Immature natural killer cell (primary cell): ENCODE measurements at regions not wholly inside any gene's neighbourhood (a gene's known extent, or its start where the extent isn't known, plus 50 kb on each side); places are given as distances from the start of the nearest gene placed in this dataset.
"Not testable (repeated sequence)": the region's sequence is repeated elsewhere in the genome, so short reads cannot be mapped to it uniquely, and the experiment has no call there.

Experiments used
- DNase-seq, 3 donors: peaks; one replicate each; pipeline ENCODE4 v3.0.0; 2022; ENCODE audit warnings: mixed read lengths in 1 of 3
- H3K27ac Mint-ChIP-seq, 6 donors: one replicate each; pipeline ENCODE4 v1.8.0; 2020; ENCODE audit warnings: mixed read lengths in 6 of 6, mild to moderate bottlenecking in 5 of 6, inconsistent platforms in 4 of 6, moderate library complexity in 3 of 6
- H3K27me3 Mint-ChIP-seq, 3 donors: one replicate each; pipeline ENCODE4 v1.8.0; 2020 to 2021; ENCODE audit warnings: low read depth in 3 of 3, mild to moderate bottlenecking in 3 of 3, mixed read lengths in 3 of 3, moderate library complexity in 3 of 3, inconsistent platforms in 1 of 3
- H3K36me3 Mint-ChIP-seq, 3 donors: one replicate each; pipeline ENCODE4 v1.8.0; 2020; ENCODE audit warnings: mixed read lengths in 3 of 3, inconsistent platforms in 2 of 3, mild to moderate bottlenecking in 2 of 3
- H3K4me1 Mint-ChIP-seq, 2 donors: one replicate each; pipeline ENCODE4 v1.8.0; 2020; ENCODE audit warnings: inconsistent platforms in 2 of 2, mild to moderate bottlenecking in 2 of 2, mixed read lengths in 2 of 2, moderate library complexity in 1 of 2
- H3K4me3 Mint-ChIP-seq, 5 donors: one replicate each; pipeline ENCODE4 v1.8.0; 2020; ENCODE audit warnings: mild to moderate bottlenecking in 5 of 5, mixed read lengths in 5 of 5, inconsistent platforms in 3 of 5, moderate library complexity in 3 of 5
- H3K9me3 Mint-ChIP-seq, 6 donors: one replicate each; pipeline ENCODE4 v1.8.0; 2020; ENCODE audit warnings: mild to moderate bottlenecking in 6 of 6, mixed read lengths in 6 of 6, inconsistent platforms in 4 of 6, moderate library complexity in 3 of 6

DNA sequence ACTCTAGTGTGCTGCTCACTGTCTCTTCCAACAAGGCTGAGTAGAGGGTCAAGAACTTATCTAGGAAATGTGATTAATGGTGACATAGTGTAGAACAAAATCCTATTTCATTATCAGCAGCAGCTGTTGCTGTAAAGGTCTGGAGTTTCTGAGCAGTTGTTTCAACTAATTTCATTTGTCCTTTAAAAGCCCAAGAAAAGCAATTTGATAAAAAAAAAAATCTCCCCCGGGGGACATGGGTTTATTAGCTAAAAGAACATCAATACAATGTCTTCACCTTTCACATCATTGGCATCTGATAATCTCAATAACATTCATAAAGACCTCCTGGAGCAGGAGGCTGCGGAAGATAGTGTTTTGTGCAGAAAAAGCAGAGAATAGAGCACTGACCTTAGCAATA is 468.1 kb downstream of the KCTD16 start:
- DNase-seq: no peak
- Mint-ChIP-seq H3K36me3 (peaks cover 0 to 3% (median 0%) of the 10 kb centered on the region in 3 donors), H3K27me3 (peaks cover 0 to 2% (median 0%) of the 10 kb centered on the region in 3 donors), H3K4me1 (no peaks in the 10 kb centered on the region), H3K9me3 (peaks cover 5 to 32% (median 19%) of the 10 kb centered on the region in 6 donors), H3K27ac (no peak overlapping the region), H3K4me3 (no peak overlapping the region)

DNA sequence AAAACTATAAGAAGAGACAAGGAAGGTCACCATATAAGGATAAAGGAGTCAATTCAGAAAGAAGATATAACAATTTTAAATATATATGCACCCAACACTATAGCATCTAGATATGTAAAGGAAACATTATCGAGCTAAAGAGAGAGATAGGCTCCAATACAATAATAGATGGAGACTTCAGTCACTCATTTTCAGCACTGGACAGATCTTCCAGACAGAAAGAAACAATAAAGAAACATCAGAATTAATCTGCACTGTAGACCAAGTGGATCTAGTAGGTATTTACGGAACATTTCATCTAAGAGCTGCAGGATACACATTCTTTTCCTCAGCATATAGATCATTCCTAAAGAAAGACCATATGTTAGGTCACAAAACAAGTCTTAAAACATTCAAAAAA is 463.5 kb downstream of the KCTD16 start:
- Mint-ChIP-seq H3K4me1 (no peaks in the 10 kb centered on the region), H3K27ac (no peak overlapping the region), H3K36me3 (peaks cover 0 to 3% (median 0%) of the 10 kb centered on the region in 3 donors), H3K4me3 (no peak overlapping the region), H3K9me3 (peaks cover 20 to 65% (median 37%) of the 10 kb centered on the region in 6 donors), H3K27me3 (peaks cover 0 to 2% (median 0%) of the 10 kb centered on the region in 3 donors)
- DNase-seq: no peak

DNA sequence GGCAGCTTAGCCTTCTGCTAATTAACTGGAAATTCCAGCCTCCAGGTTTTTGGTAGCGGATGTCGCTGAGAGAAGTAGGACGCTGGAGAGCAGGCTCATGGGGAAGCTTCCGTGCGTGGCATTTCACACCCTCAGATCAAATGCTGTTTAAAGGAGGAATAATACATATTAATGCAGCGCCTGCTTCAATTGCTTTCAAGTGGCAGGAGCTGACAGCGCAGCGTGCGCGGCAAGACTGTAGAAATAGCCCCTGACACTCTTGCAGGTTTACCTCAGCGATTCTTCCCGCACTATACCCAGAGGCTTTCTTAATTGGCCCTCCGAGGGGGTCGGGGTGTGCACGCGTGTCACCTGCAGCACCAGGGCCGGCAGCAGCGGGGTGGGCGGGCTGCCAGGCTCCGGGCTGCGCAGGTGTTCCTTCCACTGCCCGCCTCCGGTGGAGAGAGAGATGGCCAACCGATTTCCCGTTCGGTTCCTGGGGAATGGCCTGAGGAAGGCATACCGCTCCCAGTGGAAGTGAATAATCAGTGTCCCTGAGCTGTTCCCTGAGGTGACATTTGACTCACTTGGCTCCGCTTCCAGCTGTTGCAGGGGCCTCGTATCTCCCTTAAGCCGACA is 427.9 kb downstream of the KCTD16 start:
- H3K4me1 Mint-ChIP-seq: no peaks in the 10 kb centered on the region

DNA sequence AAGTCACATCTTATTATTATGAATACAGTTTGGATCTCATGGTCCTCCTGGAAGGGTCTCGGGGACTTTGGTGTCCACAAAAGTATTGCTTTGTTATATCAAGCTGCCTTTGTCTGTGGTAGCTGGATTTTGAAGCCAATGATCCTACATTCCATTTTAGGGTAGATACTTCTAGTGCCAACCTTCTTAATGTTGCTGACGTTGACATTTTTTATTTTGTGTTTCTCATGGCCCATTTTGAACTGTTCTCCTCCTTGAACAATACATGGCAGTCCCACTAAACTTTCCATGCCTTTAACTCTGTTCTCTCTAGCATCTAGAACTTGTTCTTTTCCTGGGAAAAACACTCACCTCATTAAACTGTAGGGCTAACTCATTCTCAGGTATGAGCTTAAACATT is 425.8 kb downstream of the KCTD16 start:
- Mint-ChIP-seq H3K36me3 (peaks cover 0 to 3% (median 0%) of the 10 kb centered on the region in 3 donors), H3K4me1 (no peaks in the 10 kb centered on the region), H3K27ac (no peak overlapping the region), H3K9me3 (peaks cover 4 to 50% (median 15%) of the 10 kb centered on the region in 6 donors), H3K4me3 (no peak overlapping the region), H3K27me3 (peaks cover 0 to 2% (median 0%) of the 10 kb centered on the region in 3 donors)
- DNase-seq: no peak

More for the DNA sequence above, 427.9 kb downstream of the KCTD16 start:
- H3K36me3 Mint-ChIP-seq: peaks cover 0 to 3% (median 0%) of the 10 kb centered on the region in 3 donors
- no peak overlapping the region for H3K27ac Mint-ChIP-seq
- H3K9me3 Mint-ChIP-seq: peaks cover 2 to 39% (median 10%) of the 10 kb centered on the region in 6 donors
- DNase-seq: no peak
- peaks cover 0 to 1% (median 0%) of the 10 kb centered on the region in 3 donors for H3K27me3 Mint-ChIP-seq
- no peak overlapping the region for H3K4me3 Mint-ChIP-seq

DNA sequence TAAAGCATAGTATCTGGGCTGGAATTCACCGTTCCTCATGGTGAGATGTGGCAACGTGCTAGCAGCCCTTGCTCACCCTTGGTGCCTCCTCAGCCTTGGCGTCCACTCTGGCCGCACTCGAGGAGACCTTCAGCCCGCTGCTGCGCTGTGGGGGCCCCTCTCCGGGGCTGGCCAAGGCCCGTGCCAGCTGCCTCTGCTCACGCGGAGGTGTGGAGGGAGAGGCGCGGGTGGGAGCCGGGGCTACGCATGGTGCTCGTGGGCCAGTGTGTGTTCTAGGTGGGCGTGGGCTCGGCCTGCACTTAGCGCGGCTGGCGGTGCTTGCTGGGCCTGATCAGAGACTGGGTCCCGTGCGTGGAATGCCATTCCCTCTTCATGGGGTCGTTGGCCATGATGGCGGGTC is 424.2 kb downstream of the KCTD16 start:
- Mint-ChIP-seq H3K27ac (no peak overlapping the region), H3K36me3 (peaks cover 0 to 3% (median 0%) of the 10 kb centered on the region in 3 donors), H3K9me3 (peaks cover 4 to 37% (median 17%) of the 10 kb centered on the region in 6 donors), H3K4me3 (no peak overlapping the region), H3K27me3 (peaks cover 0 to 2% (median 0%) of the 10 kb centered on the region in 3 donors), H3K4me1 (no peaks in the 10 kb centered on the region)
- no peak for DNase-seq

DNA sequence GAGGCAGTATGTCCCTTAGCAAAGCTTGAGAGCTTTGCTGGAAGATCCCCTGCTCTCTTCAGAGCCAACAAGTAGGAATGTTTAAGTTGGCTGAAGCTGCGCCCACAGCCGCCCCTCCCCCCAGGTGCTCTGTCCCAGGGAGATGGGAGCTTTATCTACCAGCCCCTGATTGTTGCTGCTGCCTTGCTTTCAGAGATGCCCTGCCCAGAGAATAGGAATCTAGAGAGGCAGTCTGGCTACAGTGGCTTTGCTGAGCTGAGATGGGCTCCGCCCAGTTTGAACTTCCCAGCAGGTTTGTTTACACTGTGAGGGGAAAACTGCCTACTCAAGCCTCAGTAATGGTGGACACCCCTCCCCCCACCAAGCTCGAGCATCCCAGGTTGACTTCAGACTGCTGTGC is 423.6 kb downstream of the KCTD16 start:
- H3K9me3 Mint-ChIP-seq: peaks cover 5 to 32% (median 13%) of the 10 kb centered on the region in 6 donors
- not testable (repeated sequence) for H3K4me3 Mint-ChIP-seq, H3K27me3 Mint-ChIP-seq, H3K4me1 Mint-ChIP-seq, DNase-seq, H3K36me3 Mint-ChIP-seq, H3K27ac Mint-ChIP-seq

DNA sequence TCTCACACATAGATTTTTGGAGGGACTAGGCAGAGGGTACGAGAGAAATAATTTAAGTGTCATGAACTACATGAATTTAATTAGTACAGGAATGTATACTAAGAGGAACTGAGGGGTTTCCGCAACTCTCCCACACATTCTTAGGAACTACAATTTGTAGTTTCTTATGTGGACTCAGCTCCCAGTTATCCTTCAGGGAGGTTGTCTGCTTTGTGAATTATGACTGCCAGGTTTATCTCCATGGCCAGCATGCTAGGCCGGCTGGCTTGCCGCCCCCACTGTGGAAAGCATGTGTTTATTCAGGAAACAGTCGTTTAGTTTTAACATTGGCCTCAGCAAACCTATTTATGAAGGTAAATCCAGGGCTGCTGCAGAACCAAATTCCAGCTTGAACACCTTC is 415.0 kb downstream of the KCTD16 start:
- H3K4me3 Mint-ChIP-seq: no peak overlapping the region
- no peaks in the 10 kb centered on the region for H3K27me3 Mint-ChIP-seq
- no peak for DNase-seq
- H3K27ac Mint-ChIP-seq: no peak overlapping the region
- no peaks in the 10 kb centered on the region for H3K36me3 Mint-ChIP-seq
- peaks cover 0 to 8% (median 5%) of the 10 kb centered on the region in 6 donors for H3K9me3 Mint-ChIP-seq
- no peaks in the 10 kb centered on the region for H3K4me1 Mint-ChIP-seq

DNA sequence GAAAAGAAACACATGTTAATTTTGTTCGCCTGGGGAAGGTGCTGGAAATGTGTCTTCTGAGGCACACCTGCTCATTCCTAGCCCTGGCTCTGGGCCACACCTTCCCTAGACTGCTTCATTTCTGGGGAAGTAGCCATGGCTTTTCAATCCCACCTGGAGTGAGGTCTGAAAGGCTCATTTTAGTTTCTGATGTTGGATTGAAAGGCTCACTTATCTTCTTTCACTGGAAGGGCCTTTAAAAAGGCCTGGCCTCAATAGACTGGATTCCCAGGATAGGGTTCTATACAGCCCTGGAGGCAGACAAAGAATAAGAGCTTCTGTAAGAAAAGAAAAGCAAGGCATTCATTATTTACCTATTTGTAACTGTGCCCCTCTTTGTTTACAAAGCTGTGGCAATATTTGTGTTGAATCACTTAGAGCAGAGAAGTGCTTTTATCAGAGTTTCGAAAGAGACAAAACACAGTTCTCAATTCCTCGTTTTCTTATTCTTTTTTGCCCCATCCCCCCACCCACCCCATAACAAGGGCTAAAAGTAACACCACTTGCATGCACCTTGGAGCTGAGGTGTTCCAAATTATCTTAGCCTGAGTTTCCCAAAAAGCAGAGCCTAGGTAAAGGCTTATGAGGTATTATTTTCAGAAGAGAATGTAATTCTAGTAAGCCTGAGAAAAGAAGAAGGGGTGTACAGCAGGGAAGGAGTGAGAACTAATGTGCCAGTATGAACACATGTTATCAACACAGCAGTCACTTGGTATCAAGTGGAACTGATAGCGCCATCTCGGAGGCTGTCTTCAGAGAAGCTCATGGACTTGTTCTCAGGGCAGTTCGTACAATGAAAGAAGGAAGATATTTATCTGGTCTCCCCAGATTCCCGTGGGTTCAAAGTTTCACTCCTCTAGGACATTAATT is 413.1 kb downstream of the KCTD16 start:
- Mint-ChIP-seq H3K4me3 (no peak overlapping the region), H3K27me3 (no peaks in the 10 kb centered on the region), H3K9me3 (peaks cover 0 to 9% (median 6%) of the 10 kb centered on the region in 6 donors), H3K4me1 (no peaks in the 10 kb centered on the region), H3K36me3 (no peaks in the 10 kb centered on the region), H3K27ac (no peak overlapping the region)
- no peak for DNase-seq

DNA sequence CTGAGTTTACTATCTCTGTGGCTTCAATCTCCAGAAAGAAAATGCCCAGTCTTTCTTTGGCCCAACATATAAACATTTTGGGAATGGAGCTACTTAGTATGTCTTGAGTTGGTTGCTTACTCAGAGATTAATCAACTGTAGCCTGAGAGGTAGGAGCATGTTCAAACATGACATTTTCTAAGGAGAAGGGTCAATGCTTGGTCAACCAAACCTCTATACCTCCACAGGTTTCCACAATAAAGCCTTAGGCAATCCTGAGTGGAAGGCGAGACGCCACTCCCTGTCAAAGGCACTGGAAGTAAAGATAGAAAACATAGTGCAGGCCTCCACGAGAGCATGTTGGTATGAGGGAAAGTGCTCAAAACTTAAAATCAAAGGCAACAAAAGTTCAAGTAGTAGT is 411.4 kb downstream of the KCTD16 start:
- Mint-ChIP-seq H3K4me1 (no peaks in the 10 kb centered on the region), H3K36me3 (no peaks in the 10 kb centered on the region), H3K27me3 (no peaks in the 10 kb centered on the region), H3K4me3 (no peak overlapping the region), H3K9me3 (peaks cover 0 to 10% (median 5%) of the 10 kb centered on the region in 6 donors), H3K27ac (no peak overlapping the region)
- DNase-seq: no peak

DNA sequence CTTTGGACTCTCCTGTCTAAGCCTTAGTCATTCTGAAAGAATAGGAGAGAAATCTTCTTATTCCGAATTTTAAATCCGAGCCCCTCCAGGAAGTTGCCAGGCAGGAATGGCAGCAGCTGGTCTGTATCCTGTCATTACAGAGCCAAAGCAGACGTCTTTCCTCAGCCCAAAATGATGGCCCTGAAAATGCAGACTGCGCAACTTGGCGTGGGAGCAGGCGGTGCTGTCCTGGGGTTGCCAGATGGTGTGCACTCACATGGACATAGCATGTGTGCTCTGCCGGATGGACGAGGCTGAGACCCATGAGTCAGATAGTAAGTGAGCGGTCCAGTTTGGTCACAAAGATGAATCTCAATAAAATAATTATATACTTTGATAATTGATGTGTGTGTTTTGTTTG is 410.4 kb downstream of the KCTD16 start:
- H3K27me3 Mint-ChIP-seq: no peaks in the 10 kb centered on the region
- no peaks in the 10 kb centered on the region for H3K4me1 Mint-ChIP-seq
- DNase-seq: no peak
- H3K36me3 Mint-ChIP-seq: no peaks in the 10 kb centered on the region
- H3K27ac Mint-ChIP-seq: no peak overlapping the region
- H3K9me3 Mint-ChIP-seq: peaks cover 0 to 10% (median 4%) of the 10 kb centered on the region in 6 donors
- no peak overlapping the region for H3K4me3 Mint-ChIP-seq

DNA sequence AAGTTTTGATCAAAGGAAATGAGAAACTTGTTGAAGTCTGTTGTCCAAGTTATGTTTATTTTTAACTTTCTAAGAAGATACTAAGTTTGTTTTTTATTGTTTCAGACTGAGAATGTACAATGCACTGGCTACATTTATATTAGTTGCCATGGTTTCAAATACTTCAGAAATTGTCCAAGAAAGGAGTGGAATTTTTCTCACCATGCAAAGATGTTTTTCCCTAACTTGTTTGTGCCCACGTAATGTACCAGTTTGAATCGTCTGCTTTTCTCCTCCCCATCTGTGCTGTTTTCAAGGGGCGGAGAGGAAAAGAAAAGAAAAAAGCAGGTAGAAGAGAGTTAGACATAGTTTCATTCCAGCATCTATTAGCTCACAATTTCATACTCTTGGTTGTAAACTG is 407.0 kb downstream of the KCTD16 start:
- Mint-ChIP-seq H3K9me3 (peaks cover 0 to 25% (median 7%) of the 10 kb centered on the region in 6 donors), H3K4me3 (no peak overlapping the region), H3K27me3 (no peaks in the 10 kb centered on the region), H3K27ac (no peak overlapping the region), H3K4me1 (no peaks in the 10 kb centered on the region), H3K36me3 (no peaks in the 10 kb centered on the region)
- no peak for DNase-seq

DNA sequence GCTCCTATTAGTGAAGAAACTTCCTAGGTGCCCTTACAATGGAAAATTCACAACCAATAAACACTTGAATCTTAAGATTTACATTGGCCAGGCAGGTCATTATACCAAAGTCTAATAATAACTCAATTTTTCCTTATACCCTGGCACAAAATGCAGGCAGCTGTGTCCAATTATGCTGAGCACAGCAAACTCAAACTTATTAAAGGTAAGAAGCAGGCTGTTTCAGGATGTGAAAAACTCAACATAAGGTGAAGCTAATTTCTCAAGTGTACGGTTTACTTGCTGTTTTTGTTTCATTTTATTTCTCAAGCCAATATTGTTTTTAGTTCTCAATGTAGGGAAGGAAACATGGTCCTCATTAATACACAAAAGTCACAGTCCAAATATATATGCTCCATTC is 405.1 kb downstream of the KCTD16 start:
- Mint-ChIP-seq H3K27ac (no peak overlapping the region), H3K36me3 (no peaks in the 10 kb centered on the region), H3K4me1 (no peaks in the 10 kb centered on the region), H3K27me3 (no peaks in the 10 kb centered on the region), H3K9me3 (peaks cover 2 to 27% (median 8%) of the 10 kb centered on the region in 6 donors), H3K4me3 (no peak overlapping the region)
- DNase-seq: no peak

DNA sequence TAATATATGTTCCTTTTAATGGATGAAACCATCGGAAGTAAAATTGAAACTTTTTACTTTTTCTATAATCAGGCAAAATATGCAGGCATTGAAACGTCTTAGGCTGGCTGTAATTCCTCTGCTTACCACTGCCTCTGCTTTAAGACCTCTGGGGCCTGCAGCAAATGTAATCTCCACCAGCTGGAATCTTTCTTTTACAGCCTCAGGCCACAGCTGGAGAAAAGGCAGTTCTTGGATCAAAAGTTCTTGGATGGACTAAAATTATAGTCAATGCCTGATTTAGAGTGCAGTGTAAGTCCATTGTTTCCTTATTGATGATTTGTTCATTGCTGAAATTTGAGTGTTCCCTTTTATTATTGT is 396.7 kb downstream of the KCTD16 start:
- peaks cover 6 to 43% (median 24%) of the 10 kb centered on the region in 6 donors for H3K9me3 Mint-ChIP-seq
- DNase-seq: no peak
- no peak overlapping the region for H3K27ac Mint-ChIP-seq
- H3K4me1 Mint-ChIP-seq: no peaks in the 10 kb centered on the region
- H3K27me3 Mint-ChIP-seq: peaks cover 0 to 1% (median 0%) of the 10 kb centered on the region in 3 donors
- H3K4me3 Mint-ChIP-seq: no peak overlapping the region
- H3K36me3 Mint-ChIP-seq: peaks cover 0 to 3% (median 0%) of the 10 kb centered on the region in 3 donors

DNA sequence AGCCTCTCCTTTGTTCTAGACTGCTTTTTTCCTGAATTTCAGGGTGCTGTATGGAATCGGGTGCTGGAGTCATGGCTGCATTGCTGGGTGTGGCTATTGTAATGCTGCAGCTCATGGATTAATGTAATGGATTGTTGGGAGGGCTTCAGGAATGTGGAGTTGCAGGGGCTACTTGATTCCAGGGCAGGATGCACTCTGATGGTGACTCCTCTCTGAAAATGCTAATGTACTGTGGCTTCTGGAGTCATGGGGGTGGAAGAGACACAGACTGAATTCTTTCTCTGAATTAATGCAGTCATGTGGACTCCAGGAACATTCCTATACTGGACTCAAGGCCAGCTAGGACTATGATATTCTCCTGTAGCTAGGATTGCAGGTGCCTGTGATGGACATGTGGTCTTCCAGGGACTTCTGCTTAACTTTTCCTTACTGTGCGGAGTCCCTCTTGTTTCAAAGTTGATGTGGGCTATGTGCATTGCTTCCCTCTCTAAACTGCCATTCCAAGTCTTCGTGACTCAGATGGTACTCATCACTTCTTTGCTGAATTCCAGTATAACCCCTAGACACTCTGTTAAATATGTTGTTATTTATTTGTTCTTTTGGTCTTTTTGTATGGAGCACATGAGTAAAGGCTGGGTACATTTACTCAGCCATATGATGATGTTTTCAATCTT is 396.2 kb downstream of the KCTD16 start:
- Mint-ChIP-seq H3K4me3 (no peak overlapping the region), H3K9me3 (peaks cover 6 to 43% (median 24%) of the 10 kb centered on the region in 6 donors), H3K27me3 (peaks cover 0 to 1% (median 0%) of the 10 kb centered on the region in 3 donors), H3K36me3 (peaks cover 0 to 3% (median 0%) of the 10 kb centered on the region in 3 donors), H3K27ac (no peak overlapping the region), H3K4me1 (no peaks in the 10 kb centered on the region)
- no peak for DNase-seq
